ENCODE measurements at regions not wholly inside any gene's neighbourhood (a gene's known extent, or its start where the extent isn't known, plus 50 kb on each side); places are given as distances from the start of the nearest gene placed in this dataset.

- TF ChIP-seq, protein P1, sequence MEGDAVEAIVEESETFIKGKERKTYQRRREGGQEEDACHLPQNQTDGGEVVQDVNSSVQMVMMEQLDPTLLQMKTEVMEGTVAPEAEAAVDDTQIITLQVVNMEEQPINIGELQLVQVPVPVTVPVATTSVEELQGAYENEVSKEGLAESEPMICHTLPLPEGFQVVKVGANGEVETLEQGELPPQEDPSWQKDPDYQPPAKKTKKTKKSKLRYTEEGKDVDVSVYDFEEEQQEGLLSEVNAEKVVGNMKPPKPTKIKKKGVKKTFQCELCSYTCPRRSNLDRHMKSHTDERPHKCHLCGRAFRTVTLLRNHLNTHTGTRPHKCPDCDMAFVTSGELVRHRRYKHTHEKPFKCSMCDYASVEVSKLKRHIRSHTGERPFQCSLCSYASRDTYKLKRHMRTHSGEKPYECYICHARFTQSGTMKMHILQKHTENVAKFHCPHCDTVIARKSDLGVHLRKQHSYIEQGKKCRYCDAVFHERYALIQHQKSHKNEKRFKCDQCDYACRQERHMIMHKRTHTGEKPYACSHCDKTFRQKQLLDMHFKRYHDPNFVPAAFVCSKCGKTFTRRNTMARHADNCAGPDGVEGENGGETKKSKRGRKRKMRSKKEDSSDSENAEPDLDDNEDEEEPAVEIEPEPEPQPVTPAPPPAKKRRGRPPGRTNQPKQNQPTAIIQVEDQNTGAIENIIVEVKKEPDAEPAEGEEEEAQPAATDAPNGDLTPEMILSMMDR (conservative IDR thresholded peaks at IDR 0.05) = no peak
- no peak for TF ChIP-seq EZH2 (IDR thresholded peaks at IDR 0.05; ENCODE audit: low read depth)
Observed at GRCh38 chr2:41448221-41448620, 599.6 kb upstream of the PKDCC start.

Measured in PC-9 (cell line).